GM23338 (cell line): ENCODE measurements at regions not wholly inside any gene's neighbourhood (a gene's known extent, or its start where the extent isn't known, plus 50 kb on each side); places are given as distances from the start of the nearest gene placed in this dataset.

Experiments used
- ATAC-seq: fragments of 200-7000 bp; cut with Tn5 transposase; 3 replicates; pipeline ENCODE4 v1.9.1; 2020
- DNase-seq: peaks from one replicate; pipeline ENCODE4 v3.0.0-alpha.2; 2015; ENCODE audit warnings: low spot score
- H2AFZ ChIP-seq: fragments of 200-600 bp; sonication (generic); 2 replicates; pipeline ENCODE4 v1.8.0; 2016; ENCODE audit warnings: antibody characterized with exemption, mild to moderate bottlenecking, moderate library complexity
- H3F3A ChIP-seq: fragments of 200-600 bp; sonication (generic); replicated peaks from 2 replicates; pipeline ENCODE4 v1.8.0; 2017; ENCODE audit warnings: antibody characterized with exemption, mixed run types, low read depth
- H3K27ac ChIP-seq: fragments of 200-600 bp; sonication (generic); 2 replicates; pipeline ENCODE4 v1.6.1; 2016; ENCODE audit warnings: low read depth
- H3K27me3 ChIP-seq: fragments of 200-600 bp; sonication (generic); 2 replicates; pipeline ENCODE4 v1.8.0; 2016; ENCODE audit warnings: mild to moderate bottlenecking, mixed run types, moderate library complexity; ENCODE audit not compliant: insufficient read depth
- H3K36me3 ChIP-seq: fragments of 200-600 bp; sonication (generic); 2 replicates; pipeline ENCODE4 v1.8.0; 2016; ENCODE audit warnings: mild to moderate bottlenecking; ENCODE audit not compliant: insufficient read depth
- H3K4me1 ChIP-seq: fragments of 200-600 bp; sonication (generic); 2 replicates; pipeline ENCODE4 v1.8.0; 2016; ENCODE audit warnings: mild to moderate bottlenecking, moderate library complexity; ENCODE audit not compliant: insufficient read depth
- H3K4me2 ChIP-seq: fragments of 200-600 bp; sonication (generic); 2 replicates; pipeline ENCODE4 v1.7.1; 2017; ENCODE audit warnings: mixed run types
- H3K4me3 ChIP-seq: fragments of 200-600 bp; sonication (generic); 2 replicates; pipeline ENCODE4 v1.6.1; 2016; ENCODE audit warnings: mixed run types
- H3K79me2 ChIP-seq: fragments of 200-600 bp; sonication (generic); replicated peaks from 2 replicates; pipeline ENCODE4 v1.8.0; 2017; ENCODE audit warnings: mild to moderate bottlenecking; ENCODE audit not compliant: insufficient read depth
- H3K9me2 ChIP-seq: fragments of 200-600 bp; sonication (generic); 2 replicates; pipeline ENCODE4 v1.8.0; 2017; ENCODE audit not compliant: insufficient read depth
- H4K20me1 ChIP-seq: fragments of 200-600 bp; sonication (generic); replicated peaks from 2 replicates; pipeline ENCODE4 v1.8.0; 2017; ENCODE audit warnings: mild to moderate bottlenecking; ENCODE audit not compliant: insufficient read depth
- H3K27ac Mint-ChIP-seq: 2 replicates; pipeline ENCODE4 v1.8.0; 2020; ENCODE audit warnings: inconsistent platforms, mild to moderate bottlenecking, moderate library complexity, mixed read lengths
- H3K27me3 Mint-ChIP-seq: 3 replicates; pipeline ENCODE4 v1.8.0; 2022; ENCODE audit warnings: low read depth, mild to moderate bottlenecking, moderate library complexity, mixed read lengths, inconsistent platforms; ENCODE audit not compliant: insufficient read depth, poor library complexity
- H3K36me3 Mint-ChIP-seq: 3 replicates; pipeline ENCODE4 v1.8.0; 2021; ENCODE audit warnings: low read depth, mild to moderate bottlenecking, inconsistent platforms, moderate library complexity, mixed read lengths
- H3K4me1 Mint-ChIP-seq: 3 replicates; pipeline ENCODE4 v1.8.0; 2020; ENCODE audit warnings: mild to moderate bottlenecking, inconsistent platforms, mixed read lengths
- H3K4me3 Mint-ChIP-seq: 3 replicates; pipeline ENCODE4 v1.8.0; 2021; ENCODE audit warnings: moderate library complexity, mild to moderate bottlenecking, inconsistent platforms, mixed read lengths
- H3K9me3 Mint-ChIP-seq: 3 replicates; pipeline ENCODE4 v1.8.0; 2020; ENCODE audit warnings: moderate library complexity, mild to moderate bottlenecking, inconsistent platforms, mixed read lengths
- CREB1 ChIP-seq: fragments of 250-450 bp; sonication (Bioruptor Pico); IDR thresholded peaks from 2 replicates; pipeline ENCODE4 v1.5.0; 2020; ENCODE audit warnings: low read depth, mild to moderate bottlenecking, moderate library complexity
- CTCF ChIP-seq, 2 experiments: fragments of 200-600 bp in 1 of 2; sonication (generic) in 1 of 2; conservative IDR thresholded peaks; 2 replicates each; pipeline versions ENCODE4 v1.5.1 to v1.6.1; 2016 to 2017; ENCODE audit warnings: antibody characterized with exemption in 2 of 2, low read depth in 2 of 2, mild to moderate bottlenecking in 2 of 2, moderate library complexity in 1 of 2
- ETS1 ChIP-seq: IDR thresholded peaks from 2 replicates; pipeline ENCODE4 v1.6.1; 2016; ENCODE audit warnings: antibody characterized with exemption
- EZH2 ChIP-seq: fragments of 200-600 bp; sonication (generic); IDR thresholded peaks from one replicate; pipeline ENCODE4 v1.8.0; 2017; ENCODE audit warnings: antibody characterized with exemption, mild to moderate bottlenecking, low read depth; ENCODE audit not compliant: unreplicated experiment
- EZH2phosphoT487 ChIP-seq: fragments of 200-600 bp; sonication (generic); IDR thresholded peaks from one replicate; pipeline ENCODE4 v1.8.1; 2018; ENCODE audit warnings: antibody characterized with exemption; ENCODE audit not compliant: unreplicated experiment
- JUNB ChIP-seq: IDR thresholded peaks from one replicate; pipeline ENCODE4 v1.6.1; 2016; ENCODE audit warnings: antibody characterized with exemption; ENCODE audit not compliant: unreplicated experiment
- NANOG ChIP-seq: IDR thresholded peaks from 2 replicates; pipeline ENCODE4 v1.6.1; 2016; ENCODE audit warnings: antibody characterized with exemption, borderline replicate concordance
- POLR2AphosphoS5 ChIP-seq: IDR thresholded peaks from 2 replicates; pipeline ENCODE4 v1.6.1; 2016; ENCODE audit warnings: antibody characterized with exemption, low read depth
- REST ChIP-seq: IDR thresholded peaks from one replicate; pipeline ENCODE4 v1.6.1; 2018; ENCODE audit warnings: antibody characterized with exemption; ENCODE audit not compliant: unreplicated experiment
- STAT1 ChIP-seq: IDR thresholded peaks from one replicate; pipeline ENCODE4 v1.6.1; 2016; ENCODE audit warnings: antibody characterized with exemption; ENCODE audit not compliant: unreplicated experiment
- ZNF114 ChIP-seq: fragments of 250-450 bp; sonication (Bioruptor Pico); IDR thresholded peaks from 2 replicates; pipeline ENCODE4 v1.5.0; 2020; ENCODE audit warnings: mild to moderate bottlenecking, moderate library complexity
- ZNF331 ChIP-seq: fragments of 250-450 bp; sonication (Bioruptor Pico); IDR thresholded peaks from 2 replicates; pipeline ENCODE4 v1.5.0; 2020; ENCODE audit warnings: low read depth, mild to moderate bottlenecking, moderate library complexity
- ZNF462 ChIP-seq: fragments of 250-450 bp; sonication (Bioruptor Pico); IDR thresholded peaks from 2 replicates; pipeline ENCODE4 v1.5.0; 2020; ENCODE audit warnings: mild to moderate bottlenecking, moderate library complexity

- Mint-ChIP-seq H3K4me3 (no peak overlapping the region), H3K9me3 (no peaks in the 10 kb centered on the region), H3K36me3 (no peaks in the 10 kb centered on the region), H3K27me3 (peaks cover 10% of the 10 kb centered on the region), H3K4me1 (no peaks in the 10 kb centered on the region), H3K27ac (no peak overlapping the region)
- Histone ChIP-seq H3F3A (no peaks in the 10 kb centered on the region), H3K27ac (no peak overlapping the region), H3K79me2 (no peaks in the 10 kb centered on the region), H3K4me2 (no peak overlapping the region), H3K9me2 (no peaks in the 10 kb centered on the region), H2AFZ (no peak overlapping the region), H3K4me1 (no peaks in the 10 kb centered on the region), H3K27me3 (no peaks in the 10 kb centered on the region), H3K36me3 (no peaks in the 10 kb centered on the region), H3K4me3 (no peak overlapping the region), H4K20me1 (no peaks in the 10 kb centered on the region)
- ATAC-seq (no peak), DNase-seq (no peak)
- TF ChIP-seq JUNB: no peak
- no peak for TF ChIP-seq CREB1 (CRISPR knock-in tag)
- no peak for TF ChIP-seq ZNF462 (CRISPR knock-in tag)
- no peak for TF ChIP-seq EZH2
- TF ChIP-seq POLR2AphosphoS5: no peak
- no peak for TF ChIP-seq CTCF (conservative IDR thresholded peaks at IDR 0.05; ENCODE audit: low read depth in 2 of 2)
- no peak for TF ChIP-seq EZH2phosphoT487
- TF ChIP-seq ETS1: no peak
- TF ChIP-seq STAT1: no peak
- TF ChIP-seq REST: no peak
- no peak for TF ChIP-seq NANOG
- no peak for TF ChIP-seq ZNF331
- TF ChIP-seq ZNF114 (CRISPR knock-in tag): no peak
Measured at GRCh38 chr17:79324194-79324593, 249.6 kb downstream of the ENGASE start.
